NB4 (cell line): ENCODE measurements at regions not wholly inside any gene's neighbourhood (a gene's known extent, or its start where the extent isn't known, plus 50 kb on each side); places are given as distances from the start of the nearest gene placed in this dataset.

Source experiments
- CTCF ChIP-seq: IDR thresholded peaks from one replicate; pipeline ENCODE4 v1.5.1; 2012; ENCODE audit warnings: low read depth, low read length
- MAX ChIP-seq: IDR thresholded peaks from 2 replicates; pipeline ENCODE4 v1.6.1; 2011; ENCODE audit warnings: low read depth, low read length
- MYC ChIP-seq: IDR thresholded peaks from 2 replicates; pipeline ENCODE4 v1.6.1; 2011; ENCODE audit warnings: low read depth, low read length
- POLR2A ChIP-seq: IDR thresholded peaks from 2 replicates; pipeline ENCODE4 v1.6.1; 2011; ENCODE audit warnings: mild to moderate bottlenecking; ENCODE audit not compliant: insufficient read length; ENCODE audit errors: extremely low read depth

GRCh38 chr14:35205737-35206136 is 83.4 kb downstream of the PRORP start:
- TF ChIP-seq CTCF (no peak), MYC (no peak), POLR2A (no peak), MAX (no peak)
